ENCODE measurements at regions not wholly inside any gene's neighbourhood (a gene's known extent, or its start where the extent isn't known, plus 50 kb on each side); places are given as distances from the start of the nearest gene placed in this dataset.
"Not testable (repeated sequence)": the region's sequence is repeated elsewhere in the genome, so short reads cannot be mapped to it uniquely, and the experiment has no call there.

DNA sequence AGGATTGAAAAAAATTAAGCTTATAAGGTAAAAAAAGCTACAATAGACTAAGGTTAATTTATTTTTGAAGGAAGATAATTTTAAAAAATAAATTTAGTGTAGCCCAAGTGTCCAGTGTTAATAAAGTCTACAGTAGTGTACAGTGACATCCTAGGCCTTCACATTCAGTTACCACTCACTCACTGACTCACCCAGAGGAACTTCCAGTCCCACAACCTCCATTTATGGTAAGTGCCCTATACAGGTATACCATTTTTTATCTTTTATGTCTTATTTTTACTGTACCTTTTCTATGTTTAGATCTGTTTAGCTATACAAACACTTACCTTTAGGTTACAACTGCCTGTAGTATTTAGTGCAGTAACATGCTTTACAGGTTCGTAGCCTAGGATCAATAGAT is 79.8 kb upstream of the ZNF462 start:
- DNase-seq, result no peak
- Histone ChIP-seq H3K27ac (ENCODE audit: low read depth in 2 of 2, low read length in 2 of 2) (no peak overlapping the region), H3K9ac (ENCODE audit: low read length in 3 of 3) (no peak overlapping the region), H3K27me3 (ENCODE audit: control insufficient read depth, insufficient read depth, low read length) (no peaks in the 10 kb centered on the region), H3K36me3 (ENCODE audit: control insufficient read depth in 2 of 3, insufficient read depth in 3 of 3, low read length in 3 of 3) (no peaks in the 10 kb centered on the region), H3K4me1 (ENCODE audit: control insufficient read depth in 2 of 3, insufficient read depth in 2 of 3, low read depth in 1 of 3, low read length in 3 of 3) (no peaks in the 10 kb centered on the region), H3K9me3 (ENCODE audit: control insufficient read depth in 2 of 3, insufficient read depth in 1 of 3, low read length in 3 of 3) (no peaks in the 10 kb centered on the region), H3K4me3 (ENCODE audit: low read length in 3 of 3) (no peak overlapping the region)
- intact Hi-C loops (cut with DNase I), result no loop called here
- FAIRE-seq, result no peak
- TF ChIP-seq, protein P1, sequence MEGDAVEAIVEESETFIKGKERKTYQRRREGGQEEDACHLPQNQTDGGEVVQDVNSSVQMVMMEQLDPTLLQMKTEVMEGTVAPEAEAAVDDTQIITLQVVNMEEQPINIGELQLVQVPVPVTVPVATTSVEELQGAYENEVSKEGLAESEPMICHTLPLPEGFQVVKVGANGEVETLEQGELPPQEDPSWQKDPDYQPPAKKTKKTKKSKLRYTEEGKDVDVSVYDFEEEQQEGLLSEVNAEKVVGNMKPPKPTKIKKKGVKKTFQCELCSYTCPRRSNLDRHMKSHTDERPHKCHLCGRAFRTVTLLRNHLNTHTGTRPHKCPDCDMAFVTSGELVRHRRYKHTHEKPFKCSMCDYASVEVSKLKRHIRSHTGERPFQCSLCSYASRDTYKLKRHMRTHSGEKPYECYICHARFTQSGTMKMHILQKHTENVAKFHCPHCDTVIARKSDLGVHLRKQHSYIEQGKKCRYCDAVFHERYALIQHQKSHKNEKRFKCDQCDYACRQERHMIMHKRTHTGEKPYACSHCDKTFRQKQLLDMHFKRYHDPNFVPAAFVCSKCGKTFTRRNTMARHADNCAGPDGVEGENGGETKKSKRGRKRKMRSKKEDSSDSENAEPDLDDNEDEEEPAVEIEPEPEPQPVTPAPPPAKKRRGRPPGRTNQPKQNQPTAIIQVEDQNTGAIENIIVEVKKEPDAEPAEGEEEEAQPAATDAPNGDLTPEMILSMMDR (IDR thresholded peaks at IDR 0.05; ENCODE audit: borderline replicate concordance, extremely low read depth, insufficient read depth), result no peak

DNA sequence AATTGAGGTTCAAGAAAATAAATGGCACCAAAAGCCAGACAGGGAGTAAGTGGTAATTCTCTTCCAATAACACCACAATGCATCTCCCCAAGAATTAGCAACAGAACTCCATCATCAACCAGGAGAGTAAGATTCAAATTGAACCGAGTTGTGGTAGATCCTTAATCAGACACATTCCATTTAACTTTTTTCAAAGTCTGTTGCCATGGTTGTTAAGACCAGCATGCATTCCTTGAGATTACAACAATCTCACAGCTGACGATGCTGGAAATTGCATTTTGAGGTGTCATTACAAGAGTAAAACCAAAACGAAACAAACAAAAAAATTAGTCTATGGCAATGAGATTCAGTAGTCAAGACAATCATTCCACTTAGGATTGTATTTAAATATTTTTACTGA is 78.9 kb upstream of the ZNF462 start:
- no peak for DNase-seq
- Histone ChIP-seq H3K9ac (ENCODE audit: low read length in 3 of 3) (no peak overlapping the region), H3K27ac (ENCODE audit: low read depth in 2 of 2, low read length in 2 of 2) (no peak overlapping the region), H3K4me3 (ENCODE audit: low read length in 3 of 3) (no peak overlapping the region), H3K9me3 (ENCODE audit: control insufficient read depth in 2 of 3, insufficient read depth in 1 of 3, low read length in 3 of 3) (no peaks in the 10 kb centered on the region), H3K36me3 (ENCODE audit: control insufficient read depth in 2 of 3, insufficient read depth in 3 of 3, low read length in 3 of 3) (no peaks in the 10 kb centered on the region), H3K4me1 (ENCODE audit: control insufficient read depth in 2 of 3, insufficient read depth in 2 of 3, low read depth in 1 of 3, low read length in 3 of 3) (no peaks in the 10 kb centered on the region), H3K27me3 (ENCODE audit: control insufficient read depth, insufficient read depth, low read length) (no peaks in the 10 kb centered on the region)
- TF ChIP-seq, protein P1 (IDR thresholded peaks at IDR 0.05; ENCODE audit: borderline replicate concordance, extremely low read depth, insufficient read depth), result no peak
- no peak for FAIRE-seq
- intact Hi-C loops (cut with DNase I), result no loop called here

DNA sequence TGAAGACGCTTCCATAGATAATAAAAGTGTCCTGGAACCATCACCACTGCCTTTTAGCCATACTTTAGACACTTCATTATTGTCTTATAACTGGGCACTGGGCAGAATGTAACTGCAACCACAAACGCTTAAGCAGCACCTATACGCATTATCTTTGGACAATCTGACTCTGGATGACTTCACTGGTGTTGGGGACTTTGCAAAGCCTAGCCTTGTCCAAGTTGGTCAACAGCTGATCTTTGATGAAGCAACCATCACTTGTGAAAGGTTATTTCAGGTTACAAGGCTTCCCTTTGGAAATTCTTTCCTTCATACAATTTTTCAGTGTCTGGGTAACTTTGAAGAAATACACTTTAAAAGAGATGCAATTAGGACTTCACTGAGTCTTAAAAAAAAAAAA is 77.8 kb upstream of the ZNF462 start:
- no peaks in the 10 kb centered on the region for H3K9me3 ChIP-seq (ENCODE audit: control insufficient read depth in 2 of 3, insufficient read depth in 1 of 3, low read length in 3 of 3)
- FAIRE-seq, result no peak

DNA sequence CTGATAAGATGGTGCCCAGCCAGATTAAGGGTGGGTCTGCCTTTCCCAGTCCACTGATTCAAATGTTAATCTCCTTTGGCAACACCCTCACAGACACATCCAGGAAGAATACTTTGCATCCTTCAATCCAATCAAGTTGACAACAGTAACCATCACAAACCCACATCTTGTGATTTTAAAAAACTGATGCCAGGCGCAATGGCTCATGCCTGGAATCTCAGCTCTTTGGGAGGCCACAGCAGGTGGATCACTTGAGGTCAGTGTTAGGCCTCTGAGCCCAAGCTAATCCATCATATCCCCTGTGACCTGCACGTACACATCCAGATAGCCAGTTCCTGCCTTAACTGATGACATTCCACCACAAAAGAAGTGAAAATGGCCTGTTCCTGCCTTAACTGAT is 74.9 kb upstream of the ZNF462 start:
- H3K9me3 ChIP-seq (ENCODE audit: control insufficient read depth in 2 of 3, insufficient read depth in 1 of 3, low read length in 3 of 3); intact Hi-C loops (cut with DNase I); DNase-seq; H3K4me1 ChIP-seq (ENCODE audit: control insufficient read depth in 2 of 3, insufficient read depth in 2 of 3, low read depth in 1 of 3, low read length in 3 of 3); H3K27me3 ChIP-seq (ENCODE audit: control insufficient read depth, insufficient read depth, low read length); FAIRE-seq; H3K27ac ChIP-seq (ENCODE audit: low read depth in 2 of 2, low read length in 2 of 2); H3K36me3 ChIP-seq (ENCODE audit: control insufficient read depth in 2 of 3, insufficient read depth in 3 of 3, low read length in 3 of 3); H3K9ac ChIP-seq (ENCODE audit: low read length in 3 of 3); H3K4me3 ChIP-seq (ENCODE audit: low read length in 3 of 3): not testable (repeated sequence)

More for the DNA sequence above, 77.8 kb upstream of the ZNF462 start:
- Histone ChIP-seq H3K27ac (ENCODE audit: low read depth in 2 of 2, low read length in 2 of 2) (no peak overlapping the region), H3K4me3 (ENCODE audit: low read length in 3 of 3) (no peak overlapping the region), H3K27me3 (ENCODE audit: control insufficient read depth, insufficient read depth, low read length) (no peaks in the 10 kb centered on the region), H3K9ac (ENCODE audit: low read length in 3 of 3) (no peak overlapping the region), H3K36me3 (ENCODE audit: control insufficient read depth in 2 of 3, insufficient read depth in 3 of 3, low read length in 3 of 3) (no peaks in the 10 kb centered on the region), H3K4me1 (ENCODE audit: control insufficient read depth in 2 of 3, insufficient read depth in 2 of 3, low read depth in 1 of 3, low read length in 3 of 3) (no peaks in the 10 kb centered on the region)
- no peak for DNase-seq
- TF ChIP-seq, protein P1 (IDR thresholded peaks at IDR 0.05; ENCODE audit: borderline replicate concordance, extremely low read depth, insufficient read depth), result no peak
- intact Hi-C loops (cut with DNase I), result no loop called here

Data from kidney (tissue), 13 donors.